ENCODE measurements at regions not wholly inside any gene's neighbourhood (a gene's known extent, or its start where the extent isn't known, plus 50 kb on each side); places are given as distances from the start of the nearest gene placed in this dataset.

- Histone ChIP-seq H3K4me1 (ENCODE audit: insufficient read depth, low read length) (no peaks in the 10 kb centered on the region), H3K9ac (ENCODE audit: extremely low read depth, insufficient read length, low read length) (no peak overlapping the region), H4K8ac (replicated peaks; ENCODE audit: insufficient read length, low read depth, low read length) (no peak overlapping the region), H4K91ac (ENCODE audit: insufficient read length, low read depth, low read length) (no peak overlapping the region), H4K20me1 (ENCODE audit: control insufficient read depth, insufficient read depth, insufficient read length) (no peaks in the 10 kb centered on the region), H2AK5ac (ENCODE audit: insufficient read length, low read length) (no peak overlapping the region), H2AFZ (ENCODE audit: low read length) (no peak overlapping the region), H3K23me2 (ENCODE audit: insufficient read length, low read depth, low read length, poor library complexity, severe bottlenecking) (no peaks in the 10 kb centered on the region), H3K27me3 (ENCODE audit: insufficient read depth, low read length) (no peaks in the 10 kb centered on the region), H3K4me2 (ENCODE audit: insufficient read depth, insufficient read length, low read length) (no peak overlapping the region), H3K27ac (ENCODE audit: insufficient read length, low read depth, low read length) (no peak overlapping the region), H3K14ac (ENCODE audit: insufficient read depth, low read length) (no peak overlapping the region), H3K79me2 (ENCODE audit: insufficient read depth, low read length) (no peaks in the 10 kb centered on the region), H3K56ac (ENCODE audit: insufficient read length, low read depth, low read length) (no peak overlapping the region), H3K9me3 (ENCODE audit: control insufficient read depth, low read depth, low read length) (no peaks in the 10 kb centered on the region), H2BK15ac (ENCODE audit: low read depth, low read length) (no peak overlapping the region), H2BK5ac (ENCODE audit: insufficient read length, low read length) (no peak overlapping the region), H4K5ac (ENCODE audit: insufficient read length, low read depth, low read length) (no peak overlapping the region), H3K79me1 (ENCODE audit: insufficient read depth, low read depth, low read length, poor library complexity, severe bottlenecking) (no peaks in the 10 kb centered on the region), H3K23ac (ENCODE audit: insufficient read length, low read depth, low read length) (no peak overlapping the region), H3T11ph (ENCODE audit: low read length) (no peak overlapping the region), H3K4ac (ENCODE audit: low read depth, low read length) (no peak overlapping the region), H3K18ac (ENCODE audit: insufficient read length, low read depth, low read length) (no peak overlapping the region), H2BK120ac (ENCODE audit: low read depth, low read length, poor library complexity, severe bottlenecking) (no peak overlapping the region), H2BK20ac (ENCODE audit: low read depth, low read length, poor library complexity, severe bottlenecking) (no peak overlapping the region), H2BK12ac (ENCODE audit: insufficient read length, low read depth, low read length) (no peak overlapping the region)
- Mint-ChIP-seq H3K4me3 (no peak overlapping the region), H3K27ac (no peak overlapping the region; a peak in 1 of 7 replicates), H3K36me3 (ENCODE audit: insufficient read depth in 1 of 3, low read depth in 3 of 3) (no peaks in the 10 kb centered on the region; a peak in 1 of 7 replicates), H3K9me3 (peaks cover 2 to 3% of the 10 kb centered on the region in 2 experiments; a peak in 1 of 5 replicates), H3K27me3 (ENCODE audit: low read depth) (no peaks in the 10 kb centered on the region), H3K4me1 (peaks cover 2 to 3% of the 10 kb centered on the region in 2 experiments; a peak in 3 of 4 replicates)
- no peak for TF ChIP-seq CTCF (conservative IDR thresholded peaks at IDR 0.05)
- no peak for DNase-seq
- WGBS (ENCODE audit: extremely low coverage, insufficient read length, low lambda C conversion rate): no CpG with 5 or more reads among the region's 2 CpGs
Observed at GRCh38 chr5:163357636-163358035, 79.8 kb upstream of the CCNG1 start.
